Activated naive CD8-positive, alpha-beta T cell treated with anti-CD3 and anti-CD28 coated beads, Interleukin-2, amount 50 U/mL, for 24 hours (primary cell): ENCODE measurements at regions not wholly inside any gene's neighbourhood (a gene's known extent, or its start where the extent isn't known, plus 50 kb on each side); places are given as distances from the start of the nearest gene placed in this dataset.

ENCODE experiments used
- ATAC-seq: fragments of 150-1000 bp; cut with Tn5 transposase; one replicate; pipeline ENCODE4 v1.10.0; 2021
- DNase-seq: peaks from one replicate; pipeline ENCODE4 v3.0.0; 2021
- H3K27ac Mint-ChIP-seq: one replicate; pipeline ENCODE4 v1.8.0; 2021; ENCODE audit warnings: mild to moderate bottlenecking, mixed read lengths
- H3K27me3 Mint-ChIP-seq: one replicate; pipeline ENCODE4 v1.8.0; 2021; ENCODE audit warnings: mixed read lengths
- H3K36me3 Mint-ChIP-seq: one replicate; pipeline ENCODE4 v1.8.0; 2021; ENCODE audit warnings: low read depth, mixed read lengths
- H3K4me1 Mint-ChIP-seq: one replicate; pipeline ENCODE4 v1.8.0; 2021; ENCODE audit warnings: mixed read lengths
- H3K4me3 Mint-ChIP-seq: one replicate; pipeline ENCODE4 v1.8.0; 2021; ENCODE audit warnings: mild to moderate bottlenecking, moderate library complexity, mixed read lengths
- H3K9me3 Mint-ChIP-seq: one replicate; pipeline ENCODE4 v1.8.0; 2021; ENCODE audit warnings: mixed read lengths

- Mint-ChIP-seq H3K4me1 (peaks cover 48% of the 10 kb centered on the region), H3K27ac (no peak overlapping the region), H3K36me3 (no peaks in the 10 kb centered on the region), H3K9me3 (no peaks in the 10 kb centered on the region), H3K27me3 (no peaks in the 10 kb centered on the region), H3K4me3 (no peak overlapping the region)
- DNase-seq (no peak), ATAC-seq (no peak)
These were observed 87.3 kb upstream of the SNRK start for GRCh38 chr3:43198791-43199644.

- Mint-ChIP-seq H3K9me3 (no peaks in the 10 kb centered on the region), H3K4me1 (peaks cover 54% of the 10 kb centered on the region), H3K36me3 (no peaks in the 10 kb centered on the region), H3K4me3 (no peak overlapping the region), H3K27ac (no peak overlapping the region), H3K27me3 (no peaks in the 10 kb centered on the region)
- DNase-seq (no peak), ATAC-seq (no peak)
These were observed 88.0 kb upstream of the SNRK start for GRCh38 chr3:43198301-43198700.

GRCh38 chr3:43197181-43197580 is 89.2 kb upstream of the SNRK start:
- Mint-ChIP-seq H3K36me3 (no peaks in the 10 kb centered on the region), H3K4me1 (peaks cover 63% of the 10 kb centered on the region)

GRCh38 chr3:43196721-43197120 is 89.6 kb upstream of the SNRK start:
- Mint-ChIP-seq H3K36me3 (no peaks in the 10 kb centered on the region), H3K27ac (no peak overlapping the region), H3K4me3 (no peak overlapping the region), H3K4me1 (peaks cover 67% of the 10 kb centered on the region), H3K27me3 (no peaks in the 10 kb centered on the region), H3K9me3 (no peaks in the 10 kb centered on the region)
- DNase-seq (no peak), ATAC-seq (no peak)

More at GRCh38 chr3:43197181-43197580, 89.2 kb upstream of the SNRK start:
- Mint-ChIP-seq H3K27ac (no peak overlapping the region), H3K9me3 (no peaks in the 10 kb centered on the region), H3K27me3 (no peaks in the 10 kb centered on the region), H3K4me3 (no peak overlapping the region)
- ATAC-seq (no peak), DNase-seq (no peak)

- no peaks in the 10 kb centered on the region for H3K27me3 Mint-ChIP-seq
- DNase-seq (no peak), ATAC-seq (no peak)
- no peak overlapping the region for H3K27ac Mint-ChIP-seq
- peaks cover 69% of the 10 kb centered on the region for H3K4me1 Mint-ChIP-seq
- H3K9me3 Mint-ChIP-seq = peaks cover 3% of the 10 kb centered on the region
- H3K36me3 Mint-ChIP-seq = no peaks in the 10 kb centered on the region
- no peak overlapping the region for H3K4me3 Mint-ChIP-seq
These were observed 89.2 kb upstream of the POMGNT2 start for GRCh38 chr3:43195115-43195498.

- H3K4me3 Mint-ChIP-seq = no peak overlapping the region
- H3K27ac Mint-ChIP-seq = peak overlapping the region; percentile 73
- H3K36me3 Mint-ChIP-seq = no peaks in the 10 kb centered on the region
- DNase-seq (no peak), ATAC-seq (peak; percentile 82)
- H3K4me1 Mint-ChIP-seq = peaks cover 69% of the 10 kb centered on the region
- no peaks in the 10 kb centered on the region for H3K27me3 Mint-ChIP-seq
- H3K9me3 Mint-ChIP-seq = peaks cover 6% of the 10 kb centered on the region
These were observed 88.7 kb upstream of the POMGNT2 start for GRCh38 chr3:43194490-43195114.

- no peak overlapping the region for H3K4me3 Mint-ChIP-seq
- DNase-seq = no peak
- no peak for ATAC-seq
- peaks cover 8% of the 10 kb centered on the region for H3K9me3 Mint-ChIP-seq
- H3K36me3 Mint-ChIP-seq = no peaks in the 10 kb centered on the region
- H3K27ac Mint-ChIP-seq = peak overlapping the region; percentile 73
- no peaks in the 10 kb centered on the region for H3K27me3 Mint-ChIP-seq
- peaks cover 65% of the 10 kb centered on the region for H3K4me1 Mint-ChIP-seq
These were observed 88.2 kb upstream of the POMGNT2 start for GRCh38 chr3:43194069-43194468.

- peaks cover 53% of the 10 kb centered on the region for H3K4me1 Mint-ChIP-seq
- peak overlapping the region; percentile 25 for H3K27ac Mint-ChIP-seq
- H3K4me3 Mint-ChIP-seq = no peak overlapping the region
These were observed 86.1 kb upstream of the POMGNT2 start for GRCh38 chr3:43192028-43192427.

GRCh38 chr3:43191116-43191515 is 85.2 kb upstream of the POMGNT2 start:
- Mint-ChIP-seq H3K27me3 (no peaks in the 10 kb centered on the region), H3K4me1 (peaks cover 47% of the 10 kb centered on the region), H3K9me3 (peaks cover 22% of the 10 kb centered on the region), H3K27ac (no peak overlapping the region), H3K4me3 (no peak overlapping the region), H3K36me3 (no peaks in the 10 kb centered on the region)
- ATAC-seq = no peak
- no peak for DNase-seq

More at GRCh38 chr3:43192028-43192427, 86.1 kb upstream of the POMGNT2 start:
- no peak for ATAC-seq
- no peaks in the 10 kb centered on the region for H3K36me3 Mint-ChIP-seq
- no peak for DNase-seq
- H3K27me3 Mint-ChIP-seq = no peaks in the 10 kb centered on the region
- peaks cover 22% of the 10 kb centered on the region for H3K9me3 Mint-ChIP-seq

- H3K4me3 Mint-ChIP-seq = no peak overlapping the region
- DNase-seq (no peak), ATAC-seq (no peak)
- H3K36me3 Mint-ChIP-seq = no peaks in the 10 kb centered on the region
- no peaks in the 10 kb centered on the region for H3K27me3 Mint-ChIP-seq
- H3K27ac Mint-ChIP-seq = no peak overlapping the region
- H3K4me1 Mint-ChIP-seq = peaks cover 43% of the 10 kb centered on the region
- H3K9me3 Mint-ChIP-seq = peaks cover 22% of the 10 kb centered on the region
These were observed 84.8 kb upstream of the POMGNT2 start for GRCh38 chr3:43190670-43191069.

GRCh38 chr3:43187836-43188479 is 82.1 kb upstream of the POMGNT2 start:
- H3K36me3 Mint-ChIP-seq = no peaks in the 10 kb centered on the region
- ATAC-seq = no peak
- no peaks in the 10 kb centered on the region for H3K27me3 Mint-ChIP-seq
- DNase-seq = no peak
- H3K27ac Mint-ChIP-seq = no peak overlapping the region
- H3K4me1 Mint-ChIP-seq = peaks cover 20% of the 10 kb centered on the region
- peaks cover 22% of the 10 kb centered on the region for H3K9me3 Mint-ChIP-seq
- no peak overlapping the region for H3K4me3 Mint-ChIP-seq

GRCh38 chr3:43185983-43186314 is 80.1 kb upstream of the POMGNT2 start:
- Mint-ChIP-seq H3K4me3 (no peak overlapping the region), H3K27ac (no peak overlapping the region), H3K36me3 (no peaks in the 10 kb centered on the region), H3K9me3 (peaks cover 22% of the 10 kb centered on the region), H3K27me3 (no peaks in the 10 kb centered on the region), H3K4me1 (peaks cover 17% of the 10 kb centered on the region)
- DNase-seq = no peak
- no peak for ATAC-seq

- Mint-ChIP-seq H3K27me3 (no peaks in the 10 kb centered on the region), H3K27ac (no peak overlapping the region), H3K9me3 (peaks cover 22% of the 10 kb centered on the region), H3K4me3 (no peak overlapping the region), H3K4me1 (peaks cover 21% of the 10 kb centered on the region), H3K36me3 (no peaks in the 10 kb centered on the region)
- ATAC-seq (no peak), DNase-seq (no peak)
These were observed 79.5 kb upstream of the POMGNT2 start for GRCh38 chr3:43185274-43185982.

- Mint-ChIP-seq H3K36me3 (peaks cover 2% of the 10 kb centered on the region), H3K9me3 (peaks cover 9% of the 10 kb centered on the region), H3K27me3 (no peaks in the 10 kb centered on the region), H3K27ac (no peak overlapping the region), H3K4me1 (peaks cover 40% of the 10 kb centered on the region), H3K4me3 (no peak overlapping the region)
- ATAC-seq = no peak
- no peak for DNase-seq
These were observed 77.6 kb upstream of the POMGNT2 start for GRCh38 chr3:43183456-43183855.
